ENCODE measurements at regions not wholly inside any gene's neighbourhood (a gene's known extent, or its start where the extent isn't known, plus 50 kb on each side); places are given as distances from the start of the nearest gene placed in this dataset.

DNA sequence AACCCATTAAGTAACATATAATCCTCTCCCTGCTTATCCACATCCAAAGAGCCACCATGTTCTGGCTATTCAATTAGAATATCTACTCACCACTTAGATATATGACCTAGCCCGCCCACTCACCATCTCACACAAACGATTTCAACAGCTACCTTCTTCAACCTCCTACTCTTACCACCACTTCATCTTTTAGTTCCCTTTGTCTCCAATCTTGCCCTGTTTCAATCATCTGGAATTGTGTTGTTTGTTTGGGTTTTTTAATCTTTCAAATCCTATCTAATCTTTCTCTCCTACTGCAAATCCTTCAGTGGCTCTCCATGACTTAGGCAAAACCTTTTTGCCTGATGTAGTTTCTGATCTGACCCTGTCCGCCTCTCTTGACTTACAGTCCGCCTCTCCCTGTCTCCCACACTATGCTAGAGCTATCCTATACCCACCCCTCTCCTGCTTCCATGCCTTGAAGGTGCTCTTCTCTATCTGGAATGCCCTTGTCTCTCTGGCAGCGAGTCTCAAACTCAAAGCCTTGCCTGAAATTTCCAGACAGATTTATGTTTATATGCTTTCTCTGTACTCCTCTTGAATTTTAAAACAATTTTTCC lies 161.0 kb upstream of the CRY1 start (continued):
- TF ChIP-seq, protein P1, sequence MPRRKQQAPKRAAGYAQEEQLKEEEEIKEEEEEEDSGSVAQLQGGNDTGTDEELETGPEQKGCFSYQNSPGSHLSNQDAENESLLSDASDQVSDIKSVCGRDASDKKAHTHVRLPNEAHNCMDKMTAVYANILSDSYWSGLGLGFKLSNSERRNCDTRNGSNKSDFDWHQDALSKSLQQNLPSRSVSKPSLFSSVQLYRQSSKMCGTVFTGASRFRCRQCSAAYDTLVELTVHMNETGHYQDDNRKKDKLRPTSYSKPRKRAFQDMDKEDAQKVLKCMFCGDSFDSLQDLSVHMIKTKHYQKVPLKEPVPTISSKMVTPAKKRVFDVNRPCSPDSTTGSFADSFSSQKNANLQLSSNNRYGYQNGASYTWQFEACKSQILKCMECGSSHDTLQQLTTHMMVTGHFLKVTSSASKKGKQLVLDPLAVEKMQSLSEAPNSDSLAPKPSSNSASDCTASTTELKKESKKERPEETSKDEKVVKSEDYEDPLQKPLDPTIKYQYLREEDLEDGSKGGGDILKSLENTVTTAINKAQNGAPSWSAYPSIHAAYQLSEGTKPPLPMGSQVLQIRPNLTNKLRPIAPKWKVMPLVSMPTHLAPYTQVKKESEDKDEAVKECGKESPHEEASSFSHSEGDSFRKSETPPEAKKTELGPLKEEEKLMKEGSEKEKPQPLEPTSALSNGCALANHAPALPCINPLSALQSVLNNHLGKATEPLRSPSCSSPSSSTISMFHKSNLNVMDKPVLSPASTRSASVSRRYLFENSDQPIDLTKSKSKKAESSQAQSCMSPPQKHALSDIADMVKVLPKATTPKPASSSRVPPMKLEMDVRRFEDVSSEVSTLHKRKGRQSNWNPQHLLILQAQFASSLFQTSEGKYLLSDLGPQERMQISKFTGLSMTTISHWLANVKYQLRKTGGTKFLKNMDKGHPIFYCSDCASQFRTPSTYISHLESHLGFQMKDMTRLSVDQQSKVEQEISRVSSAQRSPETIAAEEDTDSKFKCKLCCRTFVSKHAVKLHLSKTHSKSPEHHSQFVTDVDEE (CRISPR knock-in tag; IDR thresholded peaks at IDR 0.05): no peak

DNA sequence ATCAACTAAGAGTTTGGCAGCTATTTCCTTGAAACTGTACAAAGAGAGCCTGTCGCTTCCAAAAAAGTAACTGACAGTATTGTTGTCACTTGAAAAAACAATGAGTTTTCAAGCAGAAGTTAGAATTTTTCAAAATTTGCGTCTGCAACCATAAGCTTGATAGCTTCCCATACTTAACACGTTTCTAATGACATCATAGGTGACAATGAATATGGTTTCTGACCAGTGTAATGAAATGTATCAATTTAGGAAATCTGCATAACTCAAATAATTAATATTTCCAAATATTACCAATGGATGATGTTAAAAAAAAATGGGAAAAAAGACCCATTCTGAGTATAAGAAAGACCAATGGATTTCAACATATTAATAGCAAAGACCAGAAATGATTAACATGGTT lies 165.4 kb upstream of the CRY1 start:
- no peak for ATAC-seq
- TF ChIP-seq TCF4 (CRISPR knock-in tag; IDR thresholded peaks at IDR 0.05; ENCODE audit: borderline replicate concordance): no peak
- no peak for TF ChIP-seq CSDC2 (CRISPR knock-in tag; IDR thresholded peaks at IDR 0.05)
- no peak for TF ChIP-seq ZFP30 (CRISPR knock-in tag; IDR thresholded peaks at IDR 0.05)
- TF ChIP-seq SNAI2 (CRISPR knock-in tag; IDR thresholded peaks at IDR 0.05): no peak
- TF ChIP-seq RARB (CRISPR knock-in tag; IDR thresholded peaks at IDR 0.05): no peak
- TF ChIP-seq, protein P2, sequence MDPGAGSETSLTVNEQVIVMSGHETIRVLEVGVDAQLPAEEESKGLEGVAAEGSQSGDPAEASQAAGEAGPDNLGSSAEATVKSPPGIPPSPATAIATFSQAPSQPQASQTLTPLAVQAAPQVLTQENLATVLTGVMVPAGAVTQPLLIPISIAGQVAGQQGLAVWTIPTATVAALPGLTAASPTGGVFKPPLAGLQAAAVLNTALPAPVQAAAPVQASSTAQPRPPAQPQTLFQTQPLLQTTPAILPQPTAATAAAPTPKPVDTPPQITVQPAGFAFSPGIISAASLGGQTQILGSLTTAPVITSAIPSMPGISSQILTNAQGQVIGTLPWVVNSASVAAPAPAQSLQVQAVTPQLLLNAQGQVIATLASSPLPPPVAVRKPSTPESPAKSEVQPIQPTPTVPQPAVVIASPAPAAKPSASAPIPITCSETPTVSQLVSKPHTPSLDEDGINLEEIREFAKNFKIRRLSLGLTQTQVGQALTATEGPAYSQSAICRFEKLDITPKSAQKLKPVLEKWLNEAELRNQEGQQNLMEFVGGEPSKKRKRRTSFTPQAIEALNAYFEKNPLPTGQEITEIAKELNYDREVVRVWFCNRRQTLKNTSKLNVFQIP (CRISPR knock-in tag; IDR thresholded peaks at IDR 0.05; ENCODE audit: borderline replicate concordance, low read depth): no peak
- TF ChIP-seq OSR1 (CRISPR knock-in tag; IDR thresholded peaks at IDR 0.05): no peak

DNA sequence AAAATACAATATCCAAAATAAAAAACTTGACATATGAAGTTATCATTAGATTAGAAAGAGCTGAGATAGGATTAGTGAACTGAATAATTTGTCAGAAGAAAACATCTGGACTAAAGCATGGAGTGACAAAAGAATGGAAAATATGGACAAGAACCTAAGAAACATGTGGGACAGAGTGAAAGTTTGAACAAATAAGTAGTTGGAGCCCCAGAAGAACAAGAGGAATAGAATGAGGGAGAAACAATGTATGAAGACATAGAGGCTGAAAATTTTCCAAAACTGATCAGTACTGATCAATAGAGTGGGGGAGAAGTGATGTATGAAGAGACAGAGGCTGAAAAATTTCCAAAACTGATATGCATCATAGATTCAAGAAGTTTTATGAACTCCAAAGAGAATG lies 170.6 kb upstream of the CRY1 start:
- no peak for ATAC-seq
- TF ChIP-seq, protein P2 (CRISPR knock-in tag; IDR thresholded peaks at IDR 0.05; ENCODE audit: borderline replicate concordance, low read depth): no peak
- TF ChIP-seq PPARA (CRISPR knock-in tag; IDR thresholded peaks at IDR 0.05; ENCODE audit: borderline replicate concordance): no peak
- TF ChIP-seq ZNF70 (CRISPR knock-in tag; IDR thresholded peaks at IDR 0.05): no peak
- no peak for TF ChIP-seq ZC3H10 (CRISPR knock-in tag; IDR thresholded peaks at IDR 0.05)
- TF ChIP-seq ZFP3 (CRISPR knock-in tag; IDR thresholded peaks at IDR 0.05): no peak
- no peak for TF ChIP-seq TCF4 (CRISPR knock-in tag; IDR thresholded peaks at IDR 0.05; ENCODE audit: borderline replicate concordance)
- TF ChIP-seq ZFP30 (CRISPR knock-in tag; IDR thresholded peaks at IDR 0.05): no peak
- TF ChIP-seq, protein P3, sequence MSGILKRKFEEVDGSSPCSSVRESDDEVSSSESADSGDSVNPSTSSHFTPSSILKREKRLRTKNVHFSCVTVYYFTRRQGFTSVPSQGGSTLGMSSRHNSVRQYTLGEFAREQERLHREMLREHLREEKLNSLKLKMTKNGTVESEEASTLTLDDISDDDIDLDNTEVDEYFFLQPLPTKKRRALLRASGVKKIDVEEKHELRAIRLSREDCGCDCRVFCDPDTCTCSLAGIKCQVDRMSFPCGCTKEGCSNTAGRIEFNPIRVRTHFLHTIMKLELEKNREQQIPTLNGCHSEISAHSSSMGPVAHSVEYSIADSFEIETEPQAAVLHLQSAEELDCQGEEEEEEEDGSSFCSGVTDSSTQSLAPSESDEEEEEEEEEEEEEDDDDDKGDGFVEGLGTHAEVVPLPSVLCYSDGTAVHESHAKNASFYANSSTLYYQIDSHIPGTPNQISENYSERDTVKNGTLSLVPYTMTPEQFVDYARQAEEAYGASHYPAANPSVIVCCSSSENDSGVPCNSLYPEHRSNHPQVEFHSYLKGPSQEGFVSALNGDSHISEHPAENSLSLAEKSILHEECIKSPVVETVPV (CRISPR knock-in tag; IDR thresholded peaks at IDR 0.05): no peak
- TF ChIP-seq, protein P4, sequence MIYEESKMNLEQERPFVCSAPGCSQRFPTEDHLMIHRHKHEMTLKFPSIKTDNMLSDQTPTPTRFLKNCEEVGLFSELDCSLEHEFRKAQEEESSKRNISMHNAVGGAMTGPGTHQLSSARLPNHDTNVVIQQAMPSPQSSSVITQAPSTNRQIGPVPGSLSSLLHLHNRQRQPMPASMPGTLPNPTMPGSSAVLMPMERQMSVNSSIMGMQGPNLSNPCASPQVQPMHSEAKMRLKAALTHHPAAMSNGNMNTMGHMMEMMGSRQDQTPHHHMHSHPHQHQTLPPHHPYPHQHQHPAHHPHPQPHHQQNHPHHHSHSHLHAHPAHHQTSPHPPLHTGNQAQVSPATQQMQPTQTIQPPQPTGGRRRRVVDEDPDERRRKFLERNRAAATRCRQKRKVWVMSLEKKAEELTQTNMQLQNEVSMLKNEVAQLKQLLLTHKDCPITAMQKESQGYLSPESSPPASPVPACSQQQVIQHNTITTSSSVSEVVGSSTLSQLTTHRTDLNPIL (CRISPR knock-in tag; IDR thresholded peaks at IDR 0.05; ENCODE audit: low read depth): no peak
- no peak for TF ChIP-seq BACH2 (CRISPR knock-in tag; IDR thresholded peaks at IDR 0.05; ENCODE audit: borderline replicate concordance)
- no peak for TF ChIP-seq ESRRG (CRISPR knock-in tag; IDR thresholded peaks at IDR 0.05)
- TF ChIP-seq ZNF565 (CRISPR knock-in tag; conservative IDR thresholded peaks at IDR 0.05; ENCODE audit: low read depth): no peak
- TF ChIP-seq, protein P5, sequence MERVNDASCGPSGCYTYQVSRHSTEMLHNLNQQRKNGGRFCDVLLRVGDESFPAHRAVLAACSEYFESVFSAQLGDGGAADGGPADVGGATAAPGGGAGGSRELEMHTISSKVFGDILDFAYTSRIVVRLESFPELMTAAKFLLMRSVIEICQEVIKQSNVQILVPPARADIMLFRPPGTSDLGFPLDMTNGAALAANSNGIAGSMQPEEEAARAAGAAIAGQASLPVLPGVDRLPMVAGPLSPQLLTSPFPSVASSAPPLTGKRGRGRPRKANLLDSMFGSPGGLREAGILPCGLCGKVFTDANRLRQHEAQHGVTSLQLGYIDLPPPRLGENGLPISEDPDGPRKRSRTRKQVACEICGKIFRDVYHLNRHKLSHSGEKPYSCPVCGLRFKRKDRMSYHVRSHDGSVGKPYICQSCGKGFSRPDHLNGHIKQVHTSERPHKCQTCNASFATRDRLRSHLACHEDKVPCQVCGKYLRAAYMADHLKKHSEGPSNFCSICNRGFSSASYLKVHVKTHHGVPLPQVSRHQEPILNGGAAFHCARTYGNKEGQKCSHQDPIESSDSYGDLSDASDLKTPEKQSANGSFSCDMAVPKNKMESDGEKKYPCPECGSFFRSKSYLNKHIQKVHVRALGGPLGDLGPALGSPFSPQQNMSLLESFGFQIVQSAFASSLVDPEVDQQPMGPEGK (CRISPR knock-in tag; IDR thresholded peaks at IDR 0.05; ENCODE audit: borderline replicate concordance): no peak
- TF ChIP-seq RARB (CRISPR knock-in tag; IDR thresholded peaks at IDR 0.05): no peak
